ENCODE measurements at regions not wholly inside any gene's neighbourhood (a gene's known extent, or its start where the extent isn't known, plus 50 kb on each side); places are given as distances from the start of the nearest gene placed in this dataset.

- ATAC-seq (peak; percentile 72), DNase-seq (no peak)
- Histone ChIP-seq H3K27ac (no peak overlapping the region), H3K9me3 (no peaks in the 10 kb centered on the region), H3K4me3 (no peak overlapping the region), H3K4me1 (peaks cover 17% of the 10 kb centered on the region), H3K36me3 (no peaks in the 10 kb centered on the region), H3K27me3 (no peaks in the 10 kb centered on the region)
- no peak for TF ChIP-seq CTCF (IDR thresholded peaks at IDR 0.05)
- intact Hi-C loops (cut with DNase I) = no loop called here
These were observed 98.2 kb upstream of the DTNBP1 start for GRCh38 chr6:15761045-15761502.

- no peak overlapping the region for H3K4me3 ChIP-seq
- ATAC-seq (no peak), DNase-seq (no peak)
- H3K27ac ChIP-seq = no peak overlapping the region
- TF ChIP-seq CTCF (IDR thresholded peaks at IDR 0.05) = no peak
- no peaks in the 10 kb centered on the region for H3K9me3 ChIP-seq
- H3K27me3 ChIP-seq = no peaks in the 10 kb centered on the region
- H3K36me3 ChIP-seq = no peaks in the 10 kb centered on the region
- peaks cover 11% of the 10 kb centered on the region for H3K4me1 ChIP-seq
- intact Hi-C loops (cut with DNase I) = no loop called here
These were observed 95.9 kb upstream of the DTNBP1 start for GRCh38 chr6:15758631-15759215.

GRCh38 chr6:15755526-15755925, 92.7 kb upstream of the DTNBP1 start:
- H3K4me3 ChIP-seq = no peak overlapping the region
- DNase-seq (no peak), ATAC-seq (no peak)
- intact Hi-C loops (cut with DNase I) = no loop called here
- no peaks in the 10 kb centered on the region for H3K36me3 ChIP-seq
- no peaks in the 10 kb centered on the region for H3K4me1 ChIP-seq
- H3K27me3 ChIP-seq = no peaks in the 10 kb centered on the region
- H3K27ac ChIP-seq = no peak overlapping the region
- H3K9me3 ChIP-seq = no peaks in the 10 kb centered on the region
- no peak for TF ChIP-seq CTCF (IDR thresholded peaks at IDR 0.05)

GRCh38 chr6:15754706-15755079, 91.9 kb upstream of the DTNBP1 start:
- no peak for ATAC-seq
- TF ChIP-seq CTCF (IDR thresholded peaks at IDR 0.05) = no peak

GRCh38 chr6:15754035-15754705, 91.3 kb upstream of the DTNBP1 start:
- ATAC-seq (peak; percentile 17), DNase-seq (no peak)
- no peak overlapping the region for H3K4me3 ChIP-seq
- no peak for TF ChIP-seq CTCF (IDR thresholded peaks at IDR 0.05)
- intact Hi-C loops (cut with DNase I) = no loop called here
- no peaks in the 10 kb centered on the region for H3K27me3 ChIP-seq
- no peak overlapping the region for H3K27ac ChIP-seq
- H3K9me3 ChIP-seq = no peaks in the 10 kb centered on the region
- no peaks in the 10 kb centered on the region for H3K36me3 ChIP-seq
- H3K4me1 ChIP-seq = no peaks in the 10 kb centered on the region

More at GRCh38 chr6:15754706-15755079, 91.9 kb upstream of the DTNBP1 start:
- Histone ChIP-seq H3K4me3 (no peak overlapping the region), H3K4me1 (no peaks in the 10 kb centered on the region), H3K27ac (no peak overlapping the region), H3K36me3 (no peaks in the 10 kb centered on the region), H3K9me3 (no peaks in the 10 kb centered on the region), H3K27me3 (no peaks in the 10 kb centered on the region)
- intact Hi-C loops (cut with DNase I) = no loop called here
- no peak for DNase-seq
